OCI-LY3 (cell line): ENCODE measurements at regions not wholly inside any gene's neighbourhood (a gene's known extent, or its start where the extent isn't known, plus 50 kb on each side); places are given as distances from the start of the nearest gene placed in this dataset.

ENCODE experiments used
- H2AFZ ChIP-seq: fragments of 200-600, 300-600 bp; shearing (Covaris generic); 2 replicates; pipeline ENCODE4 v1.6.0; 2014; ENCODE audit warnings: antibody characterized with exemption, low read depth, low read length
- H3K27ac ChIP-seq: fragments of 200-600, 300-600 bp; sonication (generic); 2 replicates; pipeline ENCODE4 v1.5.1; 2014; ENCODE audit warnings: mild to moderate bottlenecking, low read length, moderate library complexity, mixed read lengths
- H3K27me3 ChIP-seq: fragments of 200-600, 300-600 bp; sonication (generic); 2 replicates; pipeline ENCODE4 v1.6.1; 2014; ENCODE audit warnings: low read depth, low read length, mixed read lengths
- H3K36me3 ChIP-seq: fragments of 200-600, 300-600 bp; sonication (generic); replicated peaks from 2 replicates; pipeline ENCODE3; 2014; ENCODE audit warnings: low read depth, low read length, mixed read lengths
- H3K4me1 ChIP-seq: fragments of 300-600, 200-600 bp; sonication (generic); 2 replicates; pipeline ENCODE4 v1.6.1; 2014; ENCODE audit warnings: low read length, mixed read lengths
- H3K4me2 ChIP-seq: fragments of 200-600, 300-600 bp; sonication (generic); 2 replicates; pipeline ENCODE4 v1.6.1; 2014; ENCODE audit warnings: low read length, mixed read lengths
- H3K4me3 ChIP-seq: fragments of 300-600, 200-600 bp; sonication (generic); 2 replicates; pipeline ENCODE4 v1.5.1; 2014; ENCODE audit warnings: antibody characterized with exemption, mild to moderate bottlenecking, low read length, moderate library complexity
- H3K79me2 ChIP-seq: fragments of 300-600, 200-600 bp; shearing (Covaris generic); 2 replicates; pipeline ENCODE4 v1.6.1; 2014; ENCODE audit warnings: mild to moderate bottlenecking, low read length, mixed read lengths
- H3K9ac ChIP-seq: fragments of 300-600, 200-600 bp; shearing (Covaris generic); 2 replicates; pipeline ENCODE4 v1.6.0; 2014; ENCODE audit warnings: mild to moderate bottlenecking, low read length, moderate library complexity
- H3K9me3 ChIP-seq: fragments of 200-600, 300-600 bp; shearing (Covaris generic); 2 replicates; pipeline ENCODE4 v1.6.1; 2014; ENCODE audit warnings: low read length, mixed read lengths; ENCODE audit not compliant: insufficient read depth
- H4K20me1 ChIP-seq: fragments of 200-600, 300-600 bp; sonication (generic); 2 replicates; pipeline ENCODE4 v1.6.1; 2016; ENCODE audit warnings: low read length, mixed read lengths; ENCODE audit not compliant: insufficient read depth
- CTCF ChIP-seq: fragments of 200-600, 300-600 bp; sonication (generic); IDR thresholded peaks from 2 replicates; pipeline ENCODE4 v1.5.1; 2014; ENCODE audit warnings: antibody characterized with exemption, low read length, low read depth
- EZH2phosphoT487 ChIP-seq: fragments of 200-600 bp; shearing (Covaris generic); IDR thresholded peaks from 2 replicates; pipeline ENCODE4 v1.6.1; 2018; ENCODE audit warnings: antibody characterized with exemption, mixed run types, low read depth

- no peaks in the 10 kb centered on the region for H3K36me3 ChIP-seq
- no peaks in the 10 kb centered on the region for H3K79me2 ChIP-seq
- H3K27me3 ChIP-seq: no peaks in the 10 kb centered on the region
- H3K27ac ChIP-seq: no peak overlapping the region
- no peaks in the 10 kb centered on the region for H3K9me3 ChIP-seq
- TF ChIP-seq EZH2phosphoT487 (no peak), CTCF (no peak)
- H3K9ac ChIP-seq: no peak overlapping the region
- no peaks in the 10 kb centered on the region for H4K20me1 ChIP-seq
- H3K4me1 ChIP-seq: peaks cover 18% of the 10 kb centered on the region
- no peak overlapping the region for H3K4me2 ChIP-seq
- H3K4me3 ChIP-seq: no peak overlapping the region
- H2AFZ ChIP-seq: no peak overlapping the region
Measured at GRCh38 chr6:142697922-142698321, 247.1 kb downstream of the HIVEP2 start.

GRCh38 chr6:142698751-142699150 is 246.2 kb downstream of the HIVEP2 start:
- TF ChIP-seq EZH2phosphoT487 (no peak), CTCF (no peak; the same call in 1 of the 2 replicates)
- H3K9me3 ChIP-seq: no peaks in the 10 kb centered on the region

GRCh38 chr6:142699391-142699790 is 245.6 kb downstream of the HIVEP2 start:
- H3K4me1 ChIP-seq: peaks cover 12% of the 10 kb centered on the region
- H3K36me3 ChIP-seq: no peaks in the 10 kb centered on the region
- no peak overlapping the region for H3K27ac ChIP-seq
- no peak overlapping the region for H3K4me2 ChIP-seq
- H3K9me3 ChIP-seq: no peaks in the 10 kb centered on the region
- no peak overlapping the region for H2AFZ ChIP-seq
- no peak overlapping the region for H3K9ac ChIP-seq
- no peak overlapping the region for H3K4me3 ChIP-seq
- TF ChIP-seq EZH2phosphoT487: no peak
- no peak for TF ChIP-seq CTCF
- no peaks in the 10 kb centered on the region for H3K27me3 ChIP-seq
- H4K20me1 ChIP-seq: no peaks in the 10 kb centered on the region
- H3K79me2 ChIP-seq: no peaks in the 10 kb centered on the region

More at GRCh38 chr6:142698751-142699150, 246.2 kb downstream of the HIVEP2 start:
- no peak overlapping the region for H3K9ac ChIP-seq
- no peak overlapping the region for H2AFZ ChIP-seq
- H3K36me3 ChIP-seq: no peaks in the 10 kb centered on the region
- no peak overlapping the region for H3K27ac ChIP-seq
- H3K79me2 ChIP-seq: no peaks in the 10 kb centered on the region
- peaks cover 18% of the 10 kb centered on the region for H3K4me1 ChIP-seq
- no peaks in the 10 kb centered on the region for H4K20me1 ChIP-seq
- H3K27me3 ChIP-seq: no peaks in the 10 kb centered on the region
- no peak overlapping the region for H3K4me2 ChIP-seq
- H3K4me3 ChIP-seq: no peak overlapping the region

- no peak overlapping the region for H3K4me3 ChIP-seq
- H2AFZ ChIP-seq: no peak overlapping the region
- no peaks in the 10 kb centered on the region for H3K27me3 ChIP-seq
- H3K36me3 ChIP-seq: no peaks in the 10 kb centered on the region
- TF ChIP-seq CTCF (no peak), EZH2phosphoT487 (no peak)
- no peak overlapping the region for H3K4me2 ChIP-seq
- H3K79me2 ChIP-seq: no peaks in the 10 kb centered on the region
- H3K4me1 ChIP-seq: peaks cover 9% of the 10 kb centered on the region
- H3K9me3 ChIP-seq: no peaks in the 10 kb centered on the region
- no peak overlapping the region for H3K27ac ChIP-seq
- no peaks in the 10 kb centered on the region for H4K20me1 ChIP-seq
- no peak overlapping the region for H3K9ac ChIP-seq
Measured at GRCh38 chr6:142700032-142700431, 244.9 kb downstream of the HIVEP2 start.
